ENCODE measurements at regions not wholly inside any gene's neighbourhood (a gene's known extent, or its start where the extent isn't known, plus 50 kb on each side); places are given as distances from the start of the nearest gene placed in this dataset.
"Not testable (repeated sequence)": the region's sequence is repeated elsewhere in the genome, so short reads cannot be mapped to it uniquely, and the experiment has no call there.

- WGBS, result 77% methylated on average over 1 of the region's 1 CpG
- DNase-seq (ENCODE audit: extremely low spot score), result no peak
- H3K36me3 ChIP-seq (ENCODE audit: insufficient read depth), result no peaks in the 10 kb centered on the region
- H3K4me3 ChIP-seq (ENCODE audit: low read depth, low read length), result no peak overlapping the region
- H3K27ac ChIP-seq (ENCODE audit: low read depth), result no peak overlapping the region
- H3K4me1 ChIP-seq (ENCODE audit: insufficient read depth), result no peaks in the 10 kb centered on the region
Measured at GRCh38 chr6:94902974-94903628, 674.2 kb upstream of the MANEA start.

GRCh38 chr6:94899191-94899590, 678.1 kb upstream of the MANEA start:
- Histone ChIP-seq H3K4me1 (ENCODE audit: insufficient read depth) (no peaks in the 10 kb centered on the region), H3K27ac (ENCODE audit: low read depth) (no peak overlapping the region), H3K36me3 (ENCODE audit: insufficient read depth) (no peaks in the 10 kb centered on the region), H3K4me3 (ENCODE audit: low read depth, low read length) (no peak overlapping the region)
- 68% methylated on average over 2 of the region's 2 CpGs for WGBS
- DNase-seq (ENCODE audit: extremely low spot score), result no peak

DNA sequence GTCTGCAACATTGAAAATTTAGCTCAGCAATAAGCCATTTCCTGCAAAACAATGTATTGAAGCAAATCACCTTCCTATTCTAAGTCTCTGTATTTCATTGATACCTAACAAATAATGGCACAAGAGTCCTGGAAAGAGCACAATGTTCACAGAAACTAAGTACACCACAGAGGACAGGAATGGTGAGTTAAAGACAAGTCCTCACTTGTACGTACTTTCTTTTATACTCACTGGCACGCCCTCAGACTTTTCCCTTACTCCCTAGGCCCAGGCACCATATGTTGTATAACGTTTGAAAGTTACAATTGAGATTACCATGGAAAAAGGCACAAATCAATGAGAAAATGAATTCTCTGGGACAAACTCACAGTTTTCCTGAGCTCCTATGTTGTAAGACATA, 683.0 kb upstream of the MANEA start:
- WGBS, result 61% methylated on average over 3 of the region's 3 CpGs
- DNase-seq (ENCODE audit: extremely low spot score), result no peak

DNA sequence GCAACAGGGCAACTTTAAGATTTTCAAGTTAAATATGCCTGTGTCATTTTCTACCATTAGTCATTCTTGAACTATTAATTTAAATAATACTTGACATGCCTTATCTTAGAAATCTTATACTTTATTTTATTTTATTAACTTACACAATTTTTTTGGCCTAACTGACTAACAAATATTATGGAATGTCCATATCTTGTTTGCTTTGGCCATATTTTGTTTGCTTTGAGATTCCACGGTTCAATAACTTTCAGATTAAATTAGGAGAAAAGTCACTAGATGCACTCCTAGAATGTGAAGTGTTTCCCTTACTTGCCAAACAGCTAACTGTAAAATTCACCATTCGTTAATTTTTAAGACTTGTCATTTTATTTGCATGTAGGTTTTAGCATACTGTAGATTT, 684.0 kb upstream of the MANEA start:
- DNase-seq (ENCODE audit: extremely low spot score), result no peak
- no peaks in the 10 kb centered on the region for H3K4me1 ChIP-seq (ENCODE audit: insufficient read depth)
- H3K27ac ChIP-seq (ENCODE audit: low read depth), result no peak overlapping the region
- no peaks in the 10 kb centered on the region for H3K36me3 ChIP-seq (ENCODE audit: insufficient read depth)
- H3K4me3 ChIP-seq (ENCODE audit: low read depth, low read length), result no peak overlapping the region
- WGBS, result 80% methylated on average over 2 of the region's 2 CpGs

More for the DNA sequence above, 683.0 kb upstream of the MANEA start:
- Histone ChIP-seq H3K36me3 (ENCODE audit: insufficient read depth) (no peaks in the 10 kb centered on the region), H3K27ac (ENCODE audit: low read depth) (no peak overlapping the region), H3K4me3 (ENCODE audit: low read depth, low read length) (no peak overlapping the region), H3K4me1 (ENCODE audit: insufficient read depth) (no peaks in the 10 kb centered on the region)

DNA sequence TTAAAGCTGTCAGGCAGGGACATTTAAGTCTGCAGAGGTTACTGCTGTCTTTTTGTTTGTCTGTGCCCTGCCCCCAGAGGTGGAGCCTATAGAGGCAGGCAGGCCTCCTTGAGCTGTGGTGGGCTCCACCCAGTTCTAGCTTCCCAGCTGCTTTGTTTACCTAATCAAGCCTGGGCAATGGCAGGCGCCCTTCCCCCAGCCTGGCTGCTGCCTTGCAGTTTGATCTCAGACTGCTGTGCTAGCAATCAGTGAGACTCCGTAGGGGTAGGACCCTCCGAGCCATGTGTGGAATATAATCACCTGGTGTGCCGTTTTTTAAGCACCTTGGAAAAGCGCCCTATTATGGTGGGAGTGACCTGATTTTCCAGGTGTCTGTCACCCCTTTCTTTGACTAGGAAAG, 703.5 kb upstream of the MANEA start:
- not testable (repeated sequence) for H3K4me1 ChIP-seq (ENCODE audit: insufficient read depth); H3K36me3 ChIP-seq (ENCODE audit: insufficient read depth); DNase-seq (ENCODE audit: extremely low spot score); H3K27ac ChIP-seq (ENCODE audit: low read depth); H3K4me3 ChIP-seq (ENCODE audit: low read depth, low read length)
- 71% methylated on average over 5 of the region's 5 CpGs for WGBS

GRCh38 chr6:94862112-94862511, 715.2 kb upstream of the MANEA start:
- Histone ChIP-seq H3K36me3 (ENCODE audit: insufficient read depth) (no peaks in the 10 kb centered on the region), H3K27ac (ENCODE audit: low read depth) (no peak overlapping the region), H3K4me1 (ENCODE audit: insufficient read depth) (no peaks in the 10 kb centered on the region), H3K4me3 (ENCODE audit: low read depth, low read length) (no peak overlapping the region)
- 25% methylated on average over 1 of the region's 1 CpG for WGBS
- no peak for DNase-seq (ENCODE audit: extremely low spot score)

DNA sequence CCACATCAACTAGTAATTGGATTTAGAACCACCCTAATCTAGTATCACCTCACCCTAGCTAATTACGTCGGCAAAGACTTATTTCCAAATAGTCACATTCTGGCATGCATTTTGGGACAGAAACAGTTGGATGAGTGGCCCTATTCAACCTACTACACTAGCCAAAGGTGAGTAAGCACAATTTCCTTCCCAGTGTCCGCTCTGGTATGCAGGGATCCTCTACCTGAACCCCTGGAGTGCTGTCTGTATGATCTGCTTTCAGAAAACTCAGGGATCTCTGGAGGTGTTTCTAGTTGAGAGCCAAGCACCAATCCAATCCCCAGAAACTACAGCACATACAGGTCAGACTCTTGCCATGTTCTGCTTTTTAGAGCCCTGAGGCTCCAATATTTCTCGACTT, 717.4 kb upstream of the MANEA start:
- WGBS, result 78% methylated on average over 4 of the region's 4 CpGs
- no peak for DNase-seq (ENCODE audit: extremely low spot score)
- H3K4me3 ChIP-seq (ENCODE audit: low read depth, low read length), result no peak overlapping the region
- no peaks in the 10 kb centered on the region for H3K4me1 ChIP-seq (ENCODE audit: insufficient read depth)
- H3K36me3 ChIP-seq (ENCODE audit: insufficient read depth), result no peaks in the 10 kb centered on the region
- H3K27ac ChIP-seq (ENCODE audit: low read depth), result no peak overlapping the region

DNA sequence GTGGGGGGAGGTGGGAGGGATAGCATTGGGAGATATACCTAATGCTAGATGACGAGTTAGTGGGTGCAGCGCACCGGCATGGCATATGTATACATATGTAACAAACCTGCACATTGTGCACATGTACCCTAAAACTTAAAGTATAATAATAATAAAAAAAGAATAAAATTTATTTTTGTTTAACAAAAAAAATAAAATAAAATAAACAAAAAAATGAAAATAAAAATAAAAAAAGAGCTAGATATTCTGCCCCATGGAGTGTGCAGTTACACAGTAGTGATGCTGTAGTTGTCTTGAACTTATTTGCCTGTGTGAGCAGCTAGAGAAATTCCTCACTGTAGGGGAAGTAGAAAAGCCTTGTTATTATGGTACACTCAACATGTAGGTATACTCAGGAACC, 720.3 kb upstream of the MANEA start:
- not testable (repeated sequence) for H3K4me1 ChIP-seq (ENCODE audit: insufficient read depth); H3K4me3 ChIP-seq (ENCODE audit: low read depth, low read length); H3K36me3 ChIP-seq (ENCODE audit: insufficient read depth); H3K27ac ChIP-seq (ENCODE audit: low read depth); DNase-seq (ENCODE audit: extremely low spot score)
- WGBS, result 93% methylated on average over 3 of the region's 3 CpGs

DNA sequence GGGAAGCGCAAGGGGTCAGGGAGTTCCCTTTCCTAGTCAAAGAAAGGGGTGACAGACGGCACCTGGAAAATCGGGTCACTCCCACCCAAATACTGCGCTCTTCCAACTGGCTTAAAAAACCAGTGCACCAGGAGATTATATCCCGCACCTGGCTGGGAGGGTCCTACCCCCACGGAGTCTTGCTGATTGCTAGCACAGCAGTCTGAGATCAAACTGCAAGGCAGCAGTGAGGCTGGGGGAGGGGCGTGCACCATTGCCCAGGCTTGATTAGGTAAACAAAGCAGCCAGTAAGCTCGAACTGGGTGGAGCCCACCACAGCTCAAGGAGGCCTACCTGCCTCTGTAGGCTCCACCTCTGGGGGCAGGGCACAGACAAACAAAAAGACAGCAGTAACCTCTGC, 726.0 kb upstream of the MANEA start:
- not testable (repeated sequence) for H3K4me3 ChIP-seq (ENCODE audit: low read depth, low read length); H3K36me3 ChIP-seq (ENCODE audit: insufficient read depth); H3K27ac ChIP-seq (ENCODE audit: low read depth); H3K4me1 ChIP-seq (ENCODE audit: insufficient read depth); DNase-seq (ENCODE audit: extremely low spot score)
- WGBS, result 80% methylated on average over 7 of the region's 8 CpGs

GRCh38 chr6:94845742-94846141, 731.6 kb upstream of the MANEA start:
- H3K36me3 ChIP-seq (ENCODE audit: insufficient read depth), result no peaks in the 10 kb centered on the region
- WGBS, result 80% methylated on average over 1 of the region's 1 CpG

GRCh38 chr6:94835264-94835663, 742.1 kb upstream of the MANEA start:
- Histone ChIP-seq H3K36me3 (ENCODE audit: insufficient read depth) (no peaks in the 10 kb centered on the region), H3K4me3 (ENCODE audit: low read depth, low read length) (no peak overlapping the region), H3K27ac (ENCODE audit: low read depth) (no peak overlapping the region), H3K4me1 (ENCODE audit: insufficient read depth) (no peaks in the 10 kb centered on the region)
- DNase-seq (ENCODE audit: extremely low spot score), result no peak

More at GRCh38 chr6:94845742-94846141, 731.6 kb upstream of the MANEA start:
- DNase-seq (ENCODE audit: extremely low spot score), result no peak
- no peaks in the 10 kb centered on the region for H3K4me1 ChIP-seq (ENCODE audit: insufficient read depth)
- no peak overlapping the region for H3K27ac ChIP-seq (ENCODE audit: low read depth)
- no peak overlapping the region for H3K4me3 ChIP-seq (ENCODE audit: low read depth, low read length)

DNA sequence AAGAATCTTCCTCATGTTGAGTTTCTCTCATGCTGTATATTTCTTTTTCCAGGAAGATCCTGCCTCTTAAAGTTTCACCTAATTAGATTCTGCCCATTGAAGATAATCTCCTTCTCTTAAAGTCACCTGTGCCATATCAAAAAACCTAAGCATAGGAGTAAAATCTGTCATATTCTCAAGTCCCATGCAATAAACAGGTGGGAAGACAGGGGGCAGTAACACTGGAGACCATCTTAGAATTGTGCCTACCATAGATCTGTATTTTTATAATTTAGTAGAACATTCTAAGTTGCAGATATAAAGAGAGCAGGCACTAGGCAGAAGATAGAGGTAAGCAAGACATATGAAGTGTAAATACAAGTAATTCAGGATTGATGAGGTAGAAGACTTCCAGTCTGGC, 763.5 kb upstream of the MANEA start:
- no peaks in the 10 kb centered on the region for H3K36me3 ChIP-seq (ENCODE audit: insufficient read depth)
- no peak overlapping the region for H3K27ac ChIP-seq (ENCODE audit: low read depth)
- H3K4me3 ChIP-seq (ENCODE audit: low read depth, low read length), result no peak overlapping the region
- DNase-seq (ENCODE audit: extremely low spot score), result no peak
- H3K4me1 ChIP-seq (ENCODE audit: insufficient read depth), result no peaks in the 10 kb centered on the region

GRCh38 chr6:94801344-94801743, 776.0 kb upstream of the MANEA start:
- Histone ChIP-seq H3K36me3 (ENCODE audit: insufficient read depth) (no peaks in the 10 kb centered on the region), H3K27ac (ENCODE audit: low read depth) (no peak overlapping the region), H3K4me3 (ENCODE audit: low read depth, low read length) (no peak overlapping the region), H3K4me1 (ENCODE audit: insufficient read depth) (no peaks in the 10 kb centered on the region)
- 81% methylated on average over 3 of the region's 3 CpGs for WGBS
- DNase-seq (ENCODE audit: extremely low spot score), result no peak

DNA sequence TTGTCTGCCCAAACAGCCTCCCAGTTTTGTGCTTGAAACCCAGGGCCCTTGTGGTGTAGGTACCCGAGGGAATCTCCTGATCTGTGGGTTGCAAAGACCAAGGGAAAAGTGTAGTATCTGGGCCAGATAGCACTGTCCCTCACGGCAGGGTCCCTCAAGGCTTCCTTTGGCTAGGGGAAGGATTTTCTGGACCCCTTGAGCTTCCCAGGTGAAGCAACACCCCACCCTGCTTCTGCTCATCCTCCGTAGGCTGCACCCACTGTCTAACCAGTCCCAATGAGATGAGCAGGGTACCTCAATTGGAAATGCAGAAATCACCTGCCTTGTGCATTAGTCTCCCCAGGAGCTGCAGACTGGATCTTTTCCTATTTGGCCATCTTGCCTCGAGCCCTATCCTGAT, 791.8 kb upstream of the MANEA start:
- Histone ChIP-seq H3K4me1 (ENCODE audit: insufficient read depth) (no peaks in the 10 kb centered on the region), H3K27ac (ENCODE audit: low read depth) (no peak overlapping the region), H3K36me3 (ENCODE audit: insufficient read depth) (no peaks in the 10 kb centered on the region), H3K4me3 (ENCODE audit: low read depth, low read length) (no peak overlapping the region)
- no peak for DNase-seq (ENCODE audit: extremely low spot score)
- 81% methylated on average over 4 of the region's 4 CpGs for WGBS

GRCh38 chr6:94785081-94785480, 792.3 kb upstream of the MANEA start:
- DNase-seq (ENCODE audit: extremely low spot score); H3K27ac ChIP-seq (ENCODE audit: low read depth); H3K4me3 ChIP-seq (ENCODE audit: low read depth, low read length); H3K4me1 ChIP-seq (ENCODE audit: insufficient read depth); H3K36me3 ChIP-seq (ENCODE audit: insufficient read depth): not testable (repeated sequence)
- WGBS, result 83% methylated on average over 2 of the region's 2 CpGs

All from urinary bladder (tissue), 3 donors.